ENCODE measurements at regions not wholly inside any gene's neighbourhood (a gene's known extent, or its start where the extent isn't known, plus 50 kb on each side); places are given as distances from the start of the nearest gene placed in this dataset.

DNA sequence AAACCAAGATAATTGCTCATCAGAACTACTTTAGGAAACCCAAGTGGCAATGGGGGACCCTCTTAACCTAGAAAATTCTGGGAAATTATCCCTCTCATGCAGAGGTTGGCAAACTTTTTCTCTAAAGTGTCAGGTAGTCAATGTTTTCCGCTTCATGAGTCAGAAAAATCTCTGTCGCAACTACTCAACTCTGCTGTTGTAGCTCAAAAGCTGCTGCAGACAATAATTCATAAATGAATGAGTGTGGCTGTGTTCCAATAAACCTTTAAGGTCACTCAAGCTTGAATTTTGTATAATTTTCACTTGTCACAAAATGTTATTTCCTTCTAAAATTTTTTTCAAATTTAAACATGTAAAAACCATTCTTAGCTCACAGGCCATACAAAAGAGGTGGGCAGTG, 193.4 kb upstream of the MID1 start:
- Histone ChIP-seq H3K14ac (ENCODE audit: low read length) (no peak overlapping the region), H3K79me2 (ENCODE audit: control insufficient read depth, insufficient read depth, low read length, poor library complexity) (no peaks in the 10 kb centered on the region)
- no CpG with 5 or more reads among the region's 2 CpGs for WGBS (ENCODE audit: extremely low coverage, insufficient coverage, insufficient read length)

GRCh38 chrX:10818651-10819050, 198.3 kb upstream of the MID1 start:
- Histone ChIP-seq H2BK5ac (ENCODE audit: low read depth, low read length, poor library complexity) (no peak overlapping the region), H3K27me3 (ENCODE audit: insufficient read depth, low read length) (no peaks in the 10 kb centered on the region), H3K9me3 (ENCODE audit: insufficient read depth, low read depth, low read length) (no peaks in the 10 kb centered on the region), H3K79me2 (ENCODE audit: control insufficient read depth, insufficient read depth, low read length, poor library complexity) (no peaks in the 10 kb centered on the region), H3K14ac (ENCODE audit: low read length) (no peak overlapping the region), H3K4me3 (ENCODE audit: low read depth, low read length) (no peak overlapping the region), H2BK12ac (ENCODE audit: low read length) (no peak overlapping the region), H2BK120ac (ENCODE audit: insufficient read depth, low read length, poor library complexity) (no peak overlapping the region), H3K4me1 (ENCODE audit: control insufficient read depth in 1 of 2, insufficient read depth in 2 of 2, low read length in 2 of 2) (no peaks in the 10 kb centered on the region), H3K18ac (ENCODE audit: low read length) (no peak overlapping the region), H3K4ac (ENCODE audit: low read depth, low read length) (no peak overlapping the region), H3K9ac (ENCODE audit: low read length) (no peak overlapping the region), H3K36me3 (ENCODE audit: control insufficient read depth in 1 of 2, insufficient read depth in 2 of 2, low read length in 2 of 2) (peaks cover 1 to 2% of the 10 kb centered on the region in 2 experiments), H2AK5ac (ENCODE audit: low read length) (no peak overlapping the region), H2AFZ (ENCODE audit: insufficient read depth, low read length, poor library complexity) (no peak overlapping the region), H3K79me1 (ENCODE audit: low read length) (no peaks in the 10 kb centered on the region), H4K12ac (ENCODE audit: low read depth, low read length) (no peak overlapping the region), H3K27ac (ENCODE audit: low read depth, low read length) (no peak overlapping the region), H3K4me2 (ENCODE audit: low read length) (no peak overlapping the region), H4K91ac (ENCODE audit: low read depth, low read length) (no peak overlapping the region), H4K8ac (ENCODE audit: low read depth, low read length) (no peak overlapping the region), H3K23ac (ENCODE audit: low read length) (no peak overlapping the region)
- no peak for DNase-seq

More for the DNA sequence above, 193.4 kb upstream of the MID1 start:
- Histone ChIP-seq H3K27me3 (ENCODE audit: insufficient read depth, low read length) (no peaks in the 10 kb centered on the region), H2BK5ac (ENCODE audit: low read depth, low read length, poor library complexity) (no peak overlapping the region), H3K9me3 (ENCODE audit: insufficient read depth, low read depth, low read length) (no peaks in the 10 kb centered on the region), H3K23ac (ENCODE audit: low read length) (no peak overlapping the region), H3K36me3 (ENCODE audit: control insufficient read depth in 1 of 2, insufficient read depth in 2 of 2, low read length in 2 of 2) (peaks cover 1 to 5% of the 10 kb centered on the region in 2 experiments), H2BK12ac (ENCODE audit: low read length) (no peak overlapping the region), H4K91ac (ENCODE audit: low read depth, low read length) (no peak overlapping the region), H3K27ac (ENCODE audit: low read depth, low read length) (no peak overlapping the region), H3K4me2 (ENCODE audit: low read length) (no peak overlapping the region), H3K4ac (ENCODE audit: low read depth, low read length) (no peak overlapping the region), H2AFZ (ENCODE audit: insufficient read depth, low read length, poor library complexity) (no peak overlapping the region), H4K8ac (ENCODE audit: low read depth, low read length) (no peak overlapping the region), H3K9ac (ENCODE audit: low read length) (no peak overlapping the region), H3K18ac (ENCODE audit: low read length) (no peak overlapping the region), H3K79me1 (ENCODE audit: low read length) (no peaks in the 10 kb centered on the region), H3K4me3 (ENCODE audit: low read depth, low read length) (no peak overlapping the region), H3K4me1 (ENCODE audit: control insufficient read depth in 1 of 2, insufficient read depth in 2 of 2, low read length in 2 of 2) (no peaks in the 10 kb centered on the region), H2BK120ac (ENCODE audit: insufficient read depth, low read length, poor library complexity) (no peak overlapping the region), H4K12ac (ENCODE audit: low read depth, low read length) (no peak overlapping the region), H2AK5ac (ENCODE audit: low read length) (no peak overlapping the region)
- DNase-seq = no peak

DNA sequence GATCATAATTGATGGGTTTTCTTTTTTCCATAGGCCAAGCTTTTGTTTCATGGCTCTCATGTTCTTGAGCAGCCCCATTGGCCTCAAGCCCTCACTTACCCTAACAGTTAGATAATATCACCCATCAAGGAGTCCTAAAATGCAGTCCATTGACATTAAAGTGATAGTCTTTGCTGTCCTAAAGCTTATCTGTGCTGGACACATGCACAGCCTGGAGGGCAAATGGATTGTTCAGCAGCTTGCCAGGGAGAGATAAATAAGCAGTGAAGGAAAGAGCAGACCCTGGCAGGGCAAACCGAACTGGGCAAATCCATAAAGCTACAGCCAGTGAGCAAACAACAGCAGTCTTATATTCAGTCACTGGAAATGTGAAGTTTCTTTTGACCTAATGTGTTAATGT, 199.6 kb upstream of the MID1 start:
- Histone ChIP-seq H2BK5ac (ENCODE audit: low read depth, low read length, poor library complexity) (no peak overlapping the region), H3K79me2 (ENCODE audit: control insufficient read depth, insufficient read depth, low read length, poor library complexity) (no peaks in the 10 kb centered on the region), H4K8ac (ENCODE audit: low read depth, low read length) (no peak overlapping the region), H2AFZ (ENCODE audit: insufficient read depth, low read length, poor library complexity) (no peak overlapping the region), H3K9me3 (ENCODE audit: insufficient read depth, low read depth, low read length) (no peaks in the 10 kb centered on the region), H3K27ac (ENCODE audit: low read depth, low read length) (no peak overlapping the region), H3K9ac (ENCODE audit: low read length) (no peak overlapping the region), H3K36me3 (ENCODE audit: control insufficient read depth in 1 of 2, insufficient read depth in 2 of 2, low read length in 2 of 2) (peaks cover 1 to 2% of the 10 kb centered on the region in 2 experiments), H3K27me3 (ENCODE audit: insufficient read depth, low read length) (no peaks in the 10 kb centered on the region), H4K12ac (ENCODE audit: low read depth, low read length) (no peak overlapping the region), H3K4ac (ENCODE audit: low read depth, low read length) (no peak overlapping the region), H3K18ac (ENCODE audit: low read length) (no peak overlapping the region), H3K4me1 (ENCODE audit: control insufficient read depth in 1 of 2, insufficient read depth in 2 of 2, low read length in 2 of 2) (no peaks in the 10 kb centered on the region), H3K14ac (ENCODE audit: low read length) (no peak overlapping the region), H3K4me3 (ENCODE audit: low read depth, low read length) (no peak overlapping the region), H3K79me1 (ENCODE audit: low read length) (no peaks in the 10 kb centered on the region), H2AK5ac (ENCODE audit: low read length) (no peak overlapping the region), H3K23ac (ENCODE audit: low read length) (no peak overlapping the region), H4K91ac (ENCODE audit: low read depth, low read length) (no peak overlapping the region), H3K4me2 (ENCODE audit: low read length) (no peak overlapping the region), H2BK120ac (ENCODE audit: insufficient read depth, low read length, poor library complexity) (no peak overlapping the region), H2BK12ac (ENCODE audit: low read length) (no peak overlapping the region)
- WGBS (ENCODE audit: extremely low coverage, insufficient coverage, insufficient read length) = no CpG with 5 or more reads among the region's 1 CpG
- DNase-seq = no peak

DNA sequence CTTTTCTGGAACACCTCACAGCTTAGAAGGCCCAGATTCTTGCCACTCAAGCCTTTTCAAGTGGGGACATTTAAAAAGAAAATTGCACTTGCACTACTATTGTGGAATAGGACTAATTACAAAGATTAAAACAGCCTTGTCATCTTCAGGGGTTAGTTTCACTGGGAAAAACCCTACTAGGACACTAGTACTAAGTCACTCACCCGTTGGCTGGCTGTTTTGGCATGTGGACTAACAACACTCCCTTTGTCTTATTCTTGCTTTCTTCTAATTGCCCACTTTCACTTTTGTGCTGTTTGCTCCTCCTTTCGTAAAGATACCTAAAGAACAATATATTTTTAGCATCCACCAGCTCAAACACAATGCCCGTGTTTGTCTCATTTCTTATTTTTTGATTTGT, 200.9 kb upstream of the MID1 start:
- Histone ChIP-seq H3K9ac (ENCODE audit: low read length) (no peak overlapping the region), H3K23ac (ENCODE audit: low read length) (no peak overlapping the region), H4K8ac (ENCODE audit: low read depth, low read length) (no peak overlapping the region), H2BK120ac (ENCODE audit: insufficient read depth, low read length, poor library complexity) (no peak overlapping the region), H3K36me3 (ENCODE audit: control insufficient read depth in 1 of 2, insufficient read depth in 2 of 2, low read length in 2 of 2) (peaks cover 0 to 2% of the 10 kb centered on the region in 2 experiments), H3K18ac (ENCODE audit: low read length) (no peak overlapping the region), H3K4me3 (ENCODE audit: low read depth, low read length) (no peak overlapping the region), H2BK12ac (ENCODE audit: low read length) (no peak overlapping the region), H3K4ac (ENCODE audit: low read depth, low read length) (no peak overlapping the region), H4K12ac (ENCODE audit: low read depth, low read length) (no peak overlapping the region), H3K14ac (ENCODE audit: low read length) (no peak overlapping the region), H3K4me1 (ENCODE audit: control insufficient read depth in 1 of 2, insufficient read depth in 2 of 2, low read length in 2 of 2) (no peaks in the 10 kb centered on the region), H2AFZ (ENCODE audit: insufficient read depth, low read length, poor library complexity) (no peak overlapping the region), H3K4me2 (ENCODE audit: low read length) (no peak overlapping the region), H3K27me3 (ENCODE audit: insufficient read depth, low read length) (no peaks in the 10 kb centered on the region), H4K91ac (ENCODE audit: low read depth, low read length) (no peak overlapping the region), H3K9me3 (ENCODE audit: insufficient read depth, low read depth, low read length) (no peaks in the 10 kb centered on the region), H2AK5ac (ENCODE audit: low read length) (no peak overlapping the region), H2BK5ac (ENCODE audit: low read depth, low read length, poor library complexity) (no peak overlapping the region), H3K79me1 (ENCODE audit: low read length) (no peaks in the 10 kb centered on the region), H3K27ac (ENCODE audit: low read depth, low read length) (no peak overlapping the region), H3K79me2 (ENCODE audit: control insufficient read depth, insufficient read depth, low read length, poor library complexity) (no peaks in the 10 kb centered on the region)
- DNase-seq = no peak
- no CpG with 5 or more reads among the region's 3 CpGs for WGBS (ENCODE audit: extremely low coverage, insufficient coverage, insufficient read length)

All from trophoblast cell (in vitro differentiated cells and primary cell).